Upper lobe of right lung (tissue), 1 donor: ENCODE measurements at regions not wholly inside any gene's neighbourhood (a gene's known extent, or its start where the extent isn't known, plus 50 kb on each side); places are given as distances from the start of the nearest gene placed in this dataset.

Experiments
- ATAC-seq: fragments of 200-7000 bp; cut with Tn5 transposase; one replicate; pipeline ENCODE4 v1.9.1; 2020; ENCODE audit warnings: mild to moderate bottlenecking, moderate library complexity
- DNase-seq: peaks from one replicate; pipeline ENCODE4 v3.0.0-alpha.2; 2020
- H3K27ac ChIP-seq: fragments of 200-600 bp; one replicate; pipeline ENCODE4 v1.8.0; 2022
- H3K27me3 ChIP-seq: fragments of 200-600 bp; one replicate; pipeline ENCODE4 v1.8.0; 2022; ENCODE audit warnings: mild to moderate bottlenecking
- H3K36me3 ChIP-seq: fragments of 200-600 bp; one replicate; pipeline ENCODE4 v1.8.0; 2022
- H3K4me1 ChIP-seq: fragments of 200-600 bp; one replicate; pipeline ENCODE4 v1.8.0; 2022
- H3K4me3 ChIP-seq: fragments of 200-600 bp; one replicate; pipeline ENCODE4 v1.8.0; 2022; ENCODE audit warnings: mild to moderate bottlenecking
- H3K9me3 ChIP-seq: fragments of 200-600 bp; one replicate; pipeline ENCODE4 v1.8.0; 2022
- CTCF ChIP-seq: fragments of 200-600 bp; IDR thresholded peaks from one replicate; pipeline ENCODE4 v1.8.0; 2022; ENCODE audit warnings: antibody characterized with exemption
- intact Hi-C: fragments of 100-400 bp; cut with DNase I; formaldehyde crosslinking; loops from one replicate; pipeline ENCODE4 v1.11.0; 2022
- donor health status: DM: no; HTN: yes; CAD: no; lungs with severe emphysema.

GRCh38 chr4:111020961-111021360, 398.1 kb upstream of the PITX2 start:
- H3K4me1 ChIP-seq: no peaks in the 10 kb centered on the region
- no peaks in the 10 kb centered on the region for H3K36me3 ChIP-seq
- no peaks in the 10 kb centered on the region for H3K9me3 ChIP-seq
- no peaks in the 10 kb centered on the region for H3K27me3 ChIP-seq
- DNase-seq (no peak), ATAC-seq (no peak)
- no peak for TF ChIP-seq CTCF
- intact Hi-C loops: no loop called here
- H3K27ac ChIP-seq: no peak overlapping the region
- no peak overlapping the region for H3K4me3 ChIP-seq

- intact Hi-C loops: no loop called here
- H3K27me3 ChIP-seq: no peaks in the 10 kb centered on the region
- no peak overlapping the region for H3K4me3 ChIP-seq
- TF ChIP-seq CTCF: no peak
- no peaks in the 10 kb centered on the region for H3K4me1 ChIP-seq
- no peaks in the 10 kb centered on the region for H3K36me3 ChIP-seq
- DNase-seq: no peak
- H3K27ac ChIP-seq: no peak overlapping the region
- no peaks in the 10 kb centered on the region for H3K9me3 ChIP-seq
- ATAC-seq: no peak
Measured at GRCh38 chr4:111022758-111023157, 399.9 kb upstream of the PITX2 start.

- no peak for TF ChIP-seq CTCF
- no peak overlapping the region for H3K27ac ChIP-seq
- intact Hi-C loops: no loop called here
- DNase-seq (no peak), ATAC-seq (no peak)
- H3K4me1 ChIP-seq: no peaks in the 10 kb centered on the region
- H3K9me3 ChIP-seq: no peaks in the 10 kb centered on the region
- H3K27me3 ChIP-seq: no peaks in the 10 kb centered on the region
- no peaks in the 10 kb centered on the region for H3K36me3 ChIP-seq
- no peak overlapping the region for H3K4me3 ChIP-seq
Measured at GRCh38 chr4:111027526-111027925, 404.6 kb upstream of the PITX2 start.

DNA sequence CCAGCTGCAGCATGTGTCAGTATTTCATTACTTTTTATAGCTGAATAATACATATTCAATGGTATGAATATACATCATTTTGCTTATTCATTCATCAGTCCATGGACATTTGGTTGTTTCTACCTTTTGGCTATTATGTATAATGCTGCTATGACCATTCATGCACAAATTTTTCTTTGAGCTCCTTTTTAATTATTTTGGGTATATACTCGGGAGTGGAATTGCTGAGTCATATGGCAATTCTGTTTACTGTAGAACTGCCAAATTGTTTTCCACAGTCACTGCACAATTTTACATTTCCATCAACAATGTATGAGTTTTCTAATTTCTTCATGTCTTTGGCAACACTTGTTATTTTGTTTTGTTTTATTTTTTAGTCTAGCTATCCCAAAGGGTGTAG, 405.9 kb upstream of the PITX2 start:
- intact Hi-C loops: no loop called here
- H3K4me1 ChIP-seq: no peaks in the 10 kb centered on the region
- no peaks in the 10 kb centered on the region for H3K36me3 ChIP-seq
- no peak overlapping the region for H3K27ac ChIP-seq
- DNase-seq (no peak), ATAC-seq (no peak)
- TF ChIP-seq CTCF: no peak
- no peaks in the 10 kb centered on the region for H3K9me3 ChIP-seq
- H3K27me3 ChIP-seq: no peaks in the 10 kb centered on the region
- no peak overlapping the region for H3K4me3 ChIP-seq

DNA sequence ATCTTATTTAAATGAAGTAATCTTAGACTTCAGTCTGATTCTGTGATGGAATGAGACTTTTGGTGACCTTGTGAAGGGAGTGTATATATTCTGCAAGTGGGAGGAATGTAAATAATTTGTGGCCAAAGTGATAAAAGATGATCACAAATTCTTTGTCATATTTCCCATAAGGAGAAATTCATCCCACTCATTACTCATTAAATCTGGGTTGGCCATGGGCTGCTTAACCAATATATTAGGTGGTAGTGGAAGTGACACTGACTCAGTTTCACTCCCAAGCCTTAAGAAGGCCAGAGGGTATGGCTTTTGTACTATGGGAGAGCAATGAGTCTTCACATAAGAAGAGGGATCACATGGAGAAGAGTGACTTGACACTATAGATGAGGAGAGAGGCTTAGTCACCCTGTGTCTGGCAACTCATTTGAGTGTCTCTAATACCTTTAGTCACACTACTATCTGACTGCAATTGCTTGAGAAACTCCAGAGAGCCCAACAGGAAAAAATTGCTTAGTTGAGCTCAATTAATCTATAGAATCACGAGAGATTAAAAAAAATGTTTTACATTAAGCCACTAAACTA, 408.2 kb upstream of the PITX2 start:
- no peaks in the 10 kb centered on the region for H3K9me3 ChIP-seq
- H3K4me1 ChIP-seq: no peaks in the 10 kb centered on the region
- intact Hi-C loops: no loop called here
- H3K27me3 ChIP-seq: no peaks in the 10 kb centered on the region
- H3K27ac ChIP-seq: no peak overlapping the region
- ATAC-seq (no peak), DNase-seq (no peak)
- TF ChIP-seq CTCF: no peak
- no peaks in the 10 kb centered on the region for H3K36me3 ChIP-seq
- no peak overlapping the region for H3K4me3 ChIP-seq

DNA sequence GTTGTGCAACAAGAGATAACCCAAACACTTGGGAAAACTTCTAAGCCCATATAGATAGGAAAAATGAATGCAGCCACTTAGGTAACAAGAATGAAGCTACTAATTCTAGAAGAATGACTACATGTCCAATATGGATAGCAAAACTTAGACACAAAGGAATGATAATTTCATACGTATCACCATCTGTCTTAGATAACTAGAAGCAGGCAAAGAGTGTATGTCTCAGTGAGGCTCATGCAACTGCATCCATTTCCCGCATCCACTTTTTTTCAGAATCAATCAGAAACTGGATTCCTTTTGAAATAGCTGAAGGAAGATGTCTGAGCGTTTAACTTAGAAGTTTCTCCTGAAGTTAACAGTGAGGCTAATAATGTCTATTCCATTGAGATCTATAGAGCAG, 408.7 kb upstream of the PITX2 start:
- no peaks in the 10 kb centered on the region for H3K27me3 ChIP-seq
- H3K4me3 ChIP-seq: no peak overlapping the region
- H3K27ac ChIP-seq: no peak overlapping the region
- H3K4me1 ChIP-seq: no peaks in the 10 kb centered on the region
- no peak for TF ChIP-seq CTCF
- intact Hi-C loops: no loop called here
- no peaks in the 10 kb centered on the region for H3K36me3 ChIP-seq
- no peak for DNase-seq
- no peaks in the 10 kb centered on the region for H3K9me3 ChIP-seq
- no peak for ATAC-seq
